SK-N-MC (cell line): ENCODE measurements at regions not wholly inside any gene's neighbourhood (a gene's known extent, or its start where the extent isn't known, plus 50 kb on each side); places are given as distances from the start of the nearest gene placed in this dataset.

Experiments
- DNase-seq: peaks from one replicate; pipeline ENCODE4 v3.0.0-alpha.2; 2011; ENCODE audit warnings: low read depth, low spot score
- H3K27ac ChIP-seq: fragments of 200-600 bp; sonication (generic); 2 replicates; pipeline ENCODE4 v1.5.1; 2016; ENCODE audit warnings: mixed run types
- H3K36me3 ChIP-seq: fragments of 200-600 bp; sonication (generic); 2 replicates; pipeline ENCODE4 v1.6.1; 2017; ENCODE audit warnings: antibody characterized with exemption, low read length, mixed read lengths; ENCODE audit not compliant: insufficient read depth
- H3K4me3 ChIP-seq: fragments of 200-600 bp; sonication (generic); 2 replicates; pipeline ENCODE4 v1.5.1; 2016
- H3K9ac ChIP-seq: fragments of 200-600 bp; sonication (generic); 2 replicates; pipeline ENCODE4 v1.8.0; 2017; ENCODE audit warnings: mixed run types, mixed read lengths; ENCODE audit not compliant: insufficient read length
- H3K9me3 ChIP-seq: fragments of 200-600 bp; sonication (generic); 2 replicates; pipeline ENCODE4 v1.6.1; 2017; ENCODE audit warnings: low read depth, mild to moderate bottlenecking, antibody characterized with exemption, low read length, moderate library complexity, mixed read lengths
- EZH2 ChIP-seq: fragments of 200-600 bp; sonication (generic); IDR thresholded peaks from one replicate; pipeline ENCODE4 v1.6.1; 2017; ENCODE audit warnings: antibody characterized with exemption
- FOXP2 ChIP-seq: optimal IDR thresholded peaks from 2 replicates; pipeline ENCODE3; 2011; ENCODE audit warnings: mild to moderate bottlenecking, moderate library complexity; ENCODE audit not compliant: insufficient read depth; ENCODE audit errors: extremely low read length, control extremely low read depth
- POLR2AphosphoS5 ChIP-seq: IDR thresholded peaks from 2 replicates; pipeline ENCODE4 v1.6.1; 2012; ENCODE audit warnings: mild to moderate bottlenecking, low read depth, low read length, borderline replicate concordance

DNA sequence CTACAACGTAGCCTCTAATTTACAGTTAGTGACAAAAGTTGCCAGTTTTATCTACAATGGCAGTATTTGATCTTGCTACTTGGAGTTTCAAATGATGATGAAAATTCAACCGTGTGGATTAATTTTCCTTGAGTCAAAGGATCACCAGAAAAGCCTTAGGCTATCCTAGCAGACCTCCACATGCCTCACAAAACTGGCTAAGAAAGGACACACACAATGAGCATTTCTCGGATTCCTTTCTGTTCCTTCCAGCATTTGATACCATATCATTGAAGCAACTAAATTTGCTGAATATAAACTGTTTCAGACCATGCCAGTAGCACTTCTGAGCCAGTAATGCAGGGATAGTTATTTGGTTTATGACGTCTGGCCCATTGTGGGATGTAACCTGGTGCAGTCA, 587.4 kb upstream of the MDFIC2 start:
- no peak for DNase-seq
- H3K4me3 ChIP-seq = no peak overlapping the region
- H3K9me3 ChIP-seq = no peaks in the 10 kb centered on the region
- H3K27ac ChIP-seq = no peak overlapping the region
- H3K9ac ChIP-seq = no peak overlapping the region
- no peak for TF ChIP-seq FOXP2
- TF ChIP-seq POLR2AphosphoS5 = no peak
- no peaks in the 10 kb centered on the region for H3K36me3 ChIP-seq

DNA sequence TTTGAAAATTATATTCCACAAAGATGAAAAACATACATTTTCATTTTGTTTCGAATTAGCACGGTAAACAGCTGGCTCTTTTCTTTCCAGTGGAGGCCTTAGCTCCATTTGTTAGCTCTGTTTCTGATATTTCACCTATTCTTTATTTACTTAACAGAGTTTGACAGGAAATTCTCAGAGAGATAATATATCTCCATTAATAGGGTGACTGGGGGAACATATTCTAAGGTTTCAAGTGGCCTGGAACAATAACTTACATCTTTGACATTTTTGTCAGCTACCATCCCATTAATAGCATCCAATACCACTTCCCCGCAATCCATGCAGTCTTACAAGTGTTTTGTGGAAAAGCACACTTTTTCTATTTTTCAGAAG, 577.6 kb upstream of the MDFIC2 start:
- no peak overlapping the region for H3K9ac ChIP-seq
- DNase-seq = no peak
- H3K9me3 ChIP-seq = no peaks in the 10 kb centered on the region
- no peaks in the 10 kb centered on the region for H3K36me3 ChIP-seq
- no peak overlapping the region for H3K4me3 ChIP-seq
- TF ChIP-seq FOXP2 (no peak), EZH2 (no peak), POLR2AphosphoS5 (no peak)
- H3K27ac ChIP-seq = no peak overlapping the region

DNA sequence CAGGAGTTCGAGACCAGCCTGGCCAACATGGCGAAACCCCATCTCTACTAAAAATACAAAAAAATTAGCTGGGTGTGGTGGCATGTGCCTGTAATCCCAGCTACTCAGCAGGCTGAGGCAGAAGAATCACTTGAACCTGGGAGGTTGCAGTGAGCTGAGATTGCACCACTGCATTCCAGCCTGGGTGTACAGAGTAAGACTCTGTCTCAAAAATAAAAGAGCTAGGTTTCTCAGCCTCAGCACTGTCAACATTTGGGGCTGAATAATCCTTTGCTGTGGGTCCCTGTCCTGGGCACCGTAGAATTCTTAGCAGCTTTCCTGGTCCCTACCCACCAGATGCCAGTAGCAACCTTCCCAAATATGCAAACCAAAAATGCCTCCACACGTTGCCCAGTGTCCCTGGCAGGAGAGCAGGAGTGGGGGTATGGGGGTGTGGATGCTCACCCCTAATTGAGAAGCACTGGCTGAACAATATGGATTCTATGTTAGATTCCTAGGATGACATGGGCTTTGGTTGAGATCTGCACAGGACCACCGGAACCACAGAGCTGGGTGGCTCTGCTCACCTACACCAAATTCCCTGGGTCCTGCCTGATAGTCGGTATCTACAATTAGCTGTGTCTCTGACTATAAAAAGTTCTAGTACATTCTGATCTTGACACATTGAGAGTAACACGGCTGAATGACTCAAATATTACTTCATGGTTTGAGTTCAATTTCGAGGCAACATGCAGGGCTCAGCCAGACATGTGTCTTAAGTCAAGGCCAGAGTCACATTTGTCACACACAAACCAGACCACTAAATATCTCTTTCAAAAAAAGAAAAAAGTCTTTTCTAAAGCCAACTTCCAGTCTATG, 577.0 kb upstream of the MDFIC2 start:
- H3K36me3 ChIP-seq = no peaks in the 10 kb centered on the region
- H3K4me3 ChIP-seq = no peak overlapping the region
- no peak for DNase-seq
- H3K9me3 ChIP-seq = no peaks in the 10 kb centered on the region
- no peak overlapping the region for H3K9ac ChIP-seq
- no peak for TF ChIP-seq EZH2
- TF ChIP-seq POLR2AphosphoS5 = no peak
- no peak for TF ChIP-seq FOXP2
- no peak overlapping the region for H3K27ac ChIP-seq

DNA sequence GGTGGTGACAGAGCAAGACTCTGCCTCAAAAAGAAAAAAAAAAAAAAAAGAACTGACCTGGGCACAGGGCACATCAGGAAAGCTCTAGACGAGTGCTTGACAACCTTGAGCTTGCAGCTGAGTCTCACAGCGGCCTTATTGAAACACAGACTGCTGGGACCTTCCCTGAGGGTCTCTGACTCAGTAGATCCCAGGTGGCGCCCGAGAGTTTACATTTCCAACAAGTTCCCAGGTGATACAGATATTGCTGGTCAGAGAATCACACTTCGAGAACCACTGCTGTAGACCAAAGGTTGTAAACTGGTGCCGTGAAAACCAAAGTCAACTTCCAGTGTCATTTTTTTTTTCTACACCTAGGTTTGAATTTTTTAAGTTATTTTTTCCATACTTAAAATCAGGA, 573.2 kb upstream of the MDFIC2 start:
- TF ChIP-seq EZH2 (no peak), POLR2AphosphoS5 (no peak), FOXP2 (no peak)
- no peak overlapping the region for H3K9ac ChIP-seq
- DNase-seq = no peak

DNA sequence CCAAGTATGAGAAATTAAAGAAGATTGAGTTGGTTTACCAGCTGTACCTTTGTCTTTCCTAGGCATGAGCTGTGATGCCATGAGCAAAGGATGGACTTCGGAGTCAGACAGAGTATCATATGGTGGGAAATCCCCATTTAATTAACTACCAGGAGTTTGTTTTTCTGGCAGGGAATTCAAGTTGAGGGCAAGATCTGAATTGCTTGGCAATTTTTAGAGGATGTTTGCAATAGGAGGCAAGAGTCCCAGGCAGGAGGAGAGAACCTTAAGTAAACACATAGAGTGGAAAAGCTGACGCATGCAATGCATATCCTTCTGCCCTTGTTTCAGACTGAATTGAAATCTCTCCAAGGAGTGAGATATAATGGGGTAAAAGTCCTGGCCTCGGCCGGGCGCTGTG, 569.7 kb upstream of the MDFIC2 start:
- Histone ChIP-seq H3K9me3 (no peaks in the 10 kb centered on the region), H3K27ac (no peak overlapping the region), H3K9ac (no peak overlapping the region), H3K36me3 (no peaks in the 10 kb centered on the region), H3K4me3 (no peak overlapping the region)
- TF ChIP-seq FOXP2 = no peak
- TF ChIP-seq EZH2 = no peak
- no peak for TF ChIP-seq POLR2AphosphoS5
- DNase-seq = no peak

More for the DNA sequence above, 573.2 kb upstream of the MDFIC2 start:
- no peak overlapping the region for H3K27ac ChIP-seq
- H3K9me3 ChIP-seq = no peaks in the 10 kb centered on the region
- H3K4me3 ChIP-seq = no peak overlapping the region
- H3K36me3 ChIP-seq = no peaks in the 10 kb centered on the region

DNA sequence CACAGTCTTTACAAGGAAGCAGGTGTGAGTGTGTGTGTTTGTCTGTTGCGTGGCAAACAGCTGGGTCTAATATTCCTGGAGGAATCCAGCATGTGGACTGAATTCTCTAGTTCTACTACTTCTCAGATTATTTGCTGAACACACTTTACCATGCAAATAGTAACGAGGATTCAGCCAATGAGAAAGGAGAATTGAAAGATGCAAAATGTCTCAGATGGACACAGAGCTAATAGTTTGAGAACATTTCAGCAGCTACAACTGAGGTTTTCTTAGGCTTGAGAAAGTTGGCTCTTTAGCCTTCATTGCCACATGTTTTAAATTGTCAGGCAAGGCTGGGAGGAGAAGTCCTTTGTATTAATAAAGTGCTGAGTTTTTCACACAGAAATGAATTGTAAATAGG, 568.0 kb upstream of the MDFIC2 start:
- no peak for DNase-seq
- no peak overlapping the region for H3K9ac ChIP-seq
- H3K36me3 ChIP-seq = no peaks in the 10 kb centered on the region
- H3K9me3 ChIP-seq = no peaks in the 10 kb centered on the region
- TF ChIP-seq FOXP2 (no peak), POLR2AphosphoS5 (no peak), EZH2 (no peak)
- H3K27ac ChIP-seq = no peak overlapping the region
- no peak overlapping the region for H3K4me3 ChIP-seq

DNA sequence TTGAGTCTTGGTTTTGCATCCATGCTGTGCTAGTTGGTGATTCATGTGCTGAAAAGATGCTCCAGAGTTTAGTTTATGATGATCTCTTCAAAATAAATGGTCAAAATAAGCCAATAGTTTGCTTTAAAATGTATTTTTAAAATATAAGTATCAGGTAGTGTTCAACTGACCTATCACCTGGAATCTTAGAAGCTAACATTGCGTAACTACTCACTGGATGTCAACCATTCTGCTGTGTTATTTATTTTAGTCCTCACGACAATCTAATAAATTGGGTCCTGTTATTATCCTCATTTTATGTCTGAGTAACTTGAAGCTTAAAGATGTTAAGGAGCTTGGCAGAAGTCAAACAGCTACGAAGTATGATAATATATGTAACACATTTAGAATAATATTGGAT, 563.7 kb upstream of the MDFIC2 start:
- H3K9me3 ChIP-seq = no peaks in the 10 kb centered on the region
- no peak for DNase-seq
- no peak overlapping the region for H3K27ac ChIP-seq

DNA sequence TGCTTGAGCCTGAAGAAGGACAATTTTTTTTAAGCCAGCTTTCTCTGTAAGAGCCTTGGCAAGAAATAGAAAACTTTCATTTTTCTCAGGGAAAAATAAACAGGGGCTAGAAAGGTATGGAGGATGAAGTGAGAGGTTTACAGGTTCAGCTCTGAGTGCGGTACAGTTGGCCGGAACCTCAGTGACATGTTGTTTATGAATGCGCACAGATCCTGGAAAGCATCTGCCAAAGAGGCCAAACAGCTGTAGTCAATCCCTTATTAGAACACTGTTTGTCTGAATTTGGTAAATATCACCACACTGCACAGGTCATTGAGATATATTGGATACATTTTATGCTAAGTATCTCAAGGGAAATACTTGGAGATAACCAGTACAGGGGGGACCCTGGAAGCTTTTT, 561.8 kb upstream of the MDFIC2 start:
- Histone ChIP-seq H3K4me3 (no peak overlapping the region), H3K36me3 (no peaks in the 10 kb centered on the region), H3K27ac (no peak overlapping the region), H3K9me3 (no peaks in the 10 kb centered on the region), H3K9ac (no peak overlapping the region)
- TF ChIP-seq FOXP2 (no peak), POLR2AphosphoS5 (no peak), EZH2 (no peak)
- DNase-seq = no peak

More for the DNA sequence above, 563.7 kb upstream of the MDFIC2 start:
- Histone ChIP-seq H3K9ac (no peak overlapping the region), H3K36me3 (no peaks in the 10 kb centered on the region), H3K4me3 (no peak overlapping the region)
- TF ChIP-seq EZH2 (no peak), POLR2AphosphoS5 (no peak), FOXP2 (no peak)

DNA sequence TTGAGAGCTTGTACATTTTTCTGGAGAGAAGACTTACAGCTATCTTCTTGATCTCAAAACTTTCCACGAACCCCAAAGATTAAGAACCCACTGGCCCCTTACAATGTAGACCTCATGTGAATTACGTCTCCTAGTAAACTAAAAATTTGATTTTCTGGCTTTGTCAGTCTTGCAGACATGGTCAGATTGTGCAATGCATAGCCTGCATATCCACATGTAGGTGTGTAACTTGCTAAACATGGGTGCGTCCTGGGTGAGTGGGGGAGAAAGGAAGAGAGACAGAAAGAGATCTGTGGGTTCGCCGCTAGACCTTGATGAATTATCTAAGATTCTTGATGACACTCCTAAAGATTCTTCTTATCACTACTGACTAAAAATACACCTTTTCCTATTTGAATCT, 561.2 kb upstream of the MDFIC2 start:
- no peak overlapping the region for H3K27ac ChIP-seq
- H3K36me3 ChIP-seq = no peaks in the 10 kb centered on the region
- H3K9ac ChIP-seq = no peak overlapping the region
- no peak for TF ChIP-seq EZH2
- no peak for TF ChIP-seq POLR2AphosphoS5
- no peak for TF ChIP-seq FOXP2
- no peak for DNase-seq
- no peaks in the 10 kb centered on the region for H3K9me3 ChIP-seq
- H3K4me3 ChIP-seq = no peak overlapping the region
